Tibial artery (tissue), 4 donors: ENCODE measurements at regions not wholly inside any gene's neighbourhood (a gene's known extent, or its start where the extent isn't known, plus 50 kb on each side); places are given as distances from the start of the nearest gene placed in this dataset.

Experiments
- DNase-seq, 2 donors: peaks; one replicate each; pipeline ENCODE4 v3.0.0-alpha.2; 2019
- H3K27ac ChIP-seq, 2 donors: fragments of 200-600 bp; sonication (generic) in 1 of 2; 1 replicate in 1 of 2; 2 replicates in 1 of 2; pipeline ENCODE4 v1.5.1; 2018 to 2019; ENCODE audit warnings: mild to moderate bottlenecking in 1 of 2
- H3K27me3 ChIP-seq, 2 donors: fragments of 200-600 bp; sonication (generic) in 1 of 2; one replicate each; pipeline versions ENCODE4 v1.5.1 to v1.6.0; 2016 to 2019
- H3K36me3 ChIP-seq, 3 donors: fragments of 200-600 bp; sonication (generic) in 2 of 3; one replicate each; pipeline ENCODE4 v1.5.1; 2016 to 2019; ENCODE audit warnings: mild to moderate bottlenecking in 2 of 3
- H3K4me1 ChIP-seq, 4 donors: fragments of 200-600 bp; sonication (generic) in 2 of 4; 1 replicate in 3 of 4; 2 replicates in 1 of 4; pipeline ENCODE4 v1.5.1; 2016 to 2019
- H3K4me3 ChIP-seq, 2 donors: fragments of 200-600 bp; sonication (generic) in 1 of 2; 1 replicate in 1 of 2; 2 replicates in 1 of 2; pipeline ENCODE4 v1.5.1; 2018 to 2019; ENCODE audit warnings: mild to moderate bottlenecking in 2 of 2
- H3K9me3 ChIP-seq, 3 donors: fragments of 200-600 bp; sonication (generic) in 1 of 3; one replicate each; pipeline ENCODE4 v1.5.1; 2016 to 2019
- CTCF ChIP-seq, 2 experiments: fragments of 200-600 bp in 1 of 2; fragments of 450-650 bp in 1 of 2; IDR thresholded peaks; one replicate each; pipeline ENCODE4 v1.5.1; 2017 to 2019; ENCODE audit warnings: antibody characterized with exemption in 2 of 2, mild to moderate bottlenecking in 1 of 2, moderate library complexity in 1 of 2
- intact Hi-C: fragments of 100-400 bp; cut with DNase I; formaldehyde crosslinking; loops from one replicate; pipeline ENCODE4 v1.15.0; 2023; ENCODE audit warnings: low total_unique reads

- H3K27me3 ChIP-seq = no peaks in the 10 kb centered on the region
- no peaks in the 10 kb centered on the region for H3K36me3 ChIP-seq
- H3K4me1 ChIP-seq = peaks cover 0 to 69% (median 58%) of the 10 kb centered on the region in 4 donors
- peak overlapping the region; percentile 87 to 92 for H3K27ac ChIP-seq
- no peak for TF ChIP-seq CTCF (IDR thresholded peaks at IDR 0.05)
- no peaks in the 10 kb centered on the region for H3K9me3 ChIP-seq
- peak overlapping the region; percentile 61 to 72 for H3K4me3 ChIP-seq
- DNase-seq = peak; percentile 51 to 77
- intact Hi-C loops = loop anchor here (5.0 kb wide), 2 partner anchors 86 to 301 kb away; no protein-coding TSS in a partner anchor
These were observed 80.0 kb downstream of the NDUFS5 start for GRCh38 chr1:39105841-39106765.

GRCh38 chr1:39106801-39107327, 80.7 kb downstream of the NDUFS5 start:
- no peak for TF ChIP-seq CTCF (IDR thresholded peaks at IDR 0.05)
- H3K9me3 ChIP-seq = no peaks in the 10 kb centered on the region
- H3K27ac ChIP-seq = peak overlapping the region; percentile 87 to 92
- peaks cover 0 to 77% (median 61%) of the 10 kb centered on the region in 4 donors for H3K4me1 ChIP-seq
- intact Hi-C loops = loop anchor here (5.0 kb wide), 2 partner anchors 85 to 300 kb away; no protein-coding TSS in a partner anchor
- no peak for DNase-seq
- no peaks in the 10 kb centered on the region for H3K27me3 ChIP-seq
- no peaks in the 10 kb centered on the region for H3K36me3 ChIP-seq
- peak overlapping the region; percentile 61 to 72 for H3K4me3 ChIP-seq

GRCh38 chr1:39107341-39108290, 81.5 kb downstream of the NDUFS5 start:
- peaks cover 0 to 84% (median 62%) of the 10 kb centered on the region in 4 donors for H3K4me1 ChIP-seq
- peak overlapping the region; percentile 61 to 72 for H3K4me3 ChIP-seq
- intact Hi-C loops = loop anchor here (5.0 kb wide), 2 partner anchors 85 to 300 kb away; no protein-coding TSS in a partner anchor
- no peaks in the 10 kb centered on the region for H3K27me3 ChIP-seq
- H3K36me3 ChIP-seq = no peaks in the 10 kb centered on the region
- H3K9me3 ChIP-seq = no peaks in the 10 kb centered on the region
- DNase-seq = no peak
- H3K27ac ChIP-seq = peak overlapping the region; percentile 87 to 92
- no peak for TF ChIP-seq CTCF (IDR thresholded peaks at IDR 0.05)

- no peaks in the 10 kb centered on the region for H3K36me3 ChIP-seq
- no peaks in the 10 kb centered on the region for H3K9me3 ChIP-seq
- TF ChIP-seq CTCF (IDR thresholded peaks at IDR 0.05) = no peak
- peak overlapping the region; percentile 87 to 92 for H3K27ac ChIP-seq
- DNase-seq = no peak
- H3K4me1 ChIP-seq = peaks cover 0 to 81% (median 60%) of the 10 kb centered on the region in 4 donors
- intact Hi-C loops = loop anchor here (5.0 kb wide), 2 partner anchors 83 to 298 kb away; no protein-coding TSS in a partner anchor
- no peaks in the 10 kb centered on the region for H3K27me3 ChIP-seq
- no peak overlapping the region for H3K4me3 ChIP-seq
These were observed 83.5 kb downstream of the NDUFS5 start for GRCh38 chr1:39109644-39110043.

GRCh38 chr1:39110325-39110851, 84.2 kb downstream of the NDUFS5 start:
- Histone ChIP-seq H3K4me1 (peaks cover 0 to 88% (median 66%) of the 10 kb centered on the region in 4 donors), H3K9me3 (no peaks in the 10 kb centered on the region), H3K36me3 (no peaks in the 10 kb centered on the region), H3K4me3 (no peak overlapping the region), H3K27ac (peak overlapping the region; percentile 87 to 92), H3K27me3 (no peaks in the 10 kb centered on the region)
- DNase-seq = peak in 1 of 2 donors; percentile 73
- no peak for TF ChIP-seq CTCF (IDR thresholded peaks at IDR 0.05)
- intact Hi-C loops = no loop called here
